Activated CD4-positive, alpha-beta T cell treated with anti-CD3 and anti-CD28 coated beads, Interleukin-2, amount 10 ng/mL, durations not matched to agents 7 days and 5 days (primary cell): ENCODE measurements at regions not wholly inside any gene's neighbourhood (a gene's known extent, or its start where the extent isn't known, plus 50 kb on each side); places are given as distances from the start of the nearest gene placed in this dataset.
A peak's percentile ranks its signal among the peaks of the same experiment; 100 is the strongest.

ENCODE experiments used
- CTCF ChIA-PET: fragments of 350-600 bp; sonication (Branson Sonifier 250); formaldehyde crosslinking; loops from one replicate; lab custom pipeline; 2021; ENCODE audit warnings: antibody characterized with exemption; lab: Charles Lee
- POLR2A ChIA-PET: fragments of 350-600 bp; sonication (Branson Sonifier 250); formaldehyde crosslinking; loops from one replicate; lab custom pipeline; 2021; ENCODE audit warnings: antibody characterized with exemption; lab: Charles Lee
- DNase-seq: peaks from one replicate; pipeline ENCODE4 v3.0.0-alpha.2; 2020
- H3K27ac Mint-ChIP-seq: one replicate; pipeline ENCODE4 v1.8.0; 2021; ENCODE audit warnings: mild to moderate bottlenecking, moderate library complexity, mixed read lengths
- H3K27me3 Mint-ChIP-seq: one replicate; pipeline ENCODE4 v1.8.0; 2021; ENCODE audit warnings: mixed read lengths
- H3K36me3 Mint-ChIP-seq: one replicate; pipeline ENCODE4 v1.8.0; 2021; ENCODE audit warnings: low read depth, mixed read lengths
- H3K4me1 Mint-ChIP-seq: one replicate; pipeline ENCODE4 v1.8.0; 2021; ENCODE audit warnings: mixed read lengths
- H3K4me3 Mint-ChIP-seq: one replicate; pipeline ENCODE4 v1.8.0; 2021; ENCODE audit warnings: mild to moderate bottlenecking, moderate library complexity, mixed read lengths
- H3K9me3 Mint-ChIP-seq: one replicate; pipeline ENCODE4 v1.8.0; 2021; ENCODE audit warnings: mixed read lengths

DNA sequence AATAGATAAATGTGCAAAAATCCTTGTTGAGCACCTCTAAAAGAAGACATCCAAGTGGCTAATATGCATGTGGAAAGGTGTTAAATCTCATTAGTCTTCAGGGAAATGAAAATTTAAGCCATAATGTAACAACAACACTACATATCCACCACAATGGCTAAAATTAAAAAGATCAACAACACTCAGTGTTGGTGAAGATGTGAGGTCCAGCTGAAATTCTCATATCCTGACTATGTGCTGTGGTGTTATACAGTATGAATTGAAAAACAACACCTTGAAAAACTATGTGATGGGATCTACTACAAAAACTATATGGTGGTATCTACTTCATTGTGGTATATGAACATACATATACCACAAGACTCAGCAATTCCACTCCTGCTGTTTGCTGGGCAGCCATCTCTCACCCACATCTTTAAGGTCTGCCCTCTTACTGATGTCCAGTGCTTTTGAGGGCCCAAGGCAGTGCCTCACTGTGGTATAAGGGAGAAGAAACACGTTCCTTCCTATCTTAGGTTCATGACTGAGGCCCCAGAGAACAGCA, 146.4 kb downstream of the CD83 start:
- CTCF ChIA-PET: no interaction called here

DNA sequence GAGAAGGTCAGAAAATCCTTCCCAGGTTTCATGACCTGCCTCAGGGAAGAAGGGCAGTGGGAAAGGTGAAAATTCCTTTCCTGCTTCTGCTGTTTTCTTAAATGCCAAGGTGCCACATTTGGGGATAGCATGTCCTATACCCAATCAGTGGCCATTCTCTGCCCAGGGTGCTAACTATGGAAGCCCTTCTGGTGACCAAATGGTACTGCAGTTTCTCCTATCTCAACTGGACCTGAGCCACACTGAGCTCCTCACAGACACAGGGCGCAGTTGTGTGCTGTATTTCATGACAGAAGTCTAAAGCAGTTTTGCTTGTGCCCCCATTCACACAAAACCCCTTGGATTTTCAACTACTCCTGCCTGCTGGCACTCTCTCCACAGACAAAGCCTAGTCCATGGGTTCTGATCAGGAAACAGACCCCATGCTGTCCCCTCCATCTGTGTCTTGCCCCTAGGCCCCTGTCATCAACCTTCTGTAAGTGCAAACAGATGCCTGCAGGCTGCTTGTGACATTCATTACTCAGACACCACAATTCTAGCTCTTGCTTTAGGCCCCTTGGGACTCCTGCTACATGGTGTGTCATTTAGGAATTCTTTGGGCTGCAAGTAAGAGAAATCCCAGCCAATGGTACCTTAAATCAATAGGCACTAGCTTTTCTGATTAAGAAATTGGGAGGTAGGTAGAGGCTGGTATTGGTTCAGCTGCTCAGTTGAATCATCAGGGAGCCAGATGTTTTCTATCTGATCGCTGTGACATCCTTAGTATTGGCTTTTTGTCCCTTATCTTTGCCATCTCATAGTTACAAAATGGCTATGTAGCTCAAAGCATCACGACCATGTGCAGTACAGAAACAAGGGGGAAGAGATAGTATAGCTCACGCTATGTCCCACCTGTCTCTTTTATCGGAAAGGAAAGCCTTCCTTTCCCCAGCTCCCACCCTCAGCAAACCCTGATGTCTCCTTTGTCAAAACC, 147.8 kb downstream of the CD83 start:
- H3K27me3 Mint-ChIP-seq: no peaks in the 10 kb centered on the region
- peaks cover 25% of the 10 kb centered on the region for H3K4me1 Mint-ChIP-seq
- CTCF ChIA-PET: interaction anchor here (0.7 to 1.2 kb wide), 2 partner anchors 9 to 83 kb away, joined by 3 read pairs; no protein-coding TSS in a partner anchor
- H3K4me3 Mint-ChIP-seq: no peak overlapping the region
- H3K27ac Mint-ChIP-seq: peak overlapping the region; percentile 57
- peaks cover 2% of the 10 kb centered on the region for H3K36me3 Mint-ChIP-seq
- peaks cover 13% of the 10 kb centered on the region for H3K9me3 Mint-ChIP-seq
- DNase-seq: no peak
- POLR2A ChIA-PET: no interaction called here

More for the DNA sequence above, 146.4 kb downstream of the CD83 start:
- Mint-ChIP-seq H3K27me3 (no peaks in the 10 kb centered on the region), H3K36me3 (peaks cover 2% of the 10 kb centered on the region), H3K9me3 (peaks cover 13% of the 10 kb centered on the region), H3K27ac (no peak overlapping the region), H3K4me1 (peaks cover 15% of the 10 kb centered on the region), H3K4me3 (no peak overlapping the region)
- POLR2A ChIA-PET: no interaction called here
- no peak for DNase-seq

DNA sequence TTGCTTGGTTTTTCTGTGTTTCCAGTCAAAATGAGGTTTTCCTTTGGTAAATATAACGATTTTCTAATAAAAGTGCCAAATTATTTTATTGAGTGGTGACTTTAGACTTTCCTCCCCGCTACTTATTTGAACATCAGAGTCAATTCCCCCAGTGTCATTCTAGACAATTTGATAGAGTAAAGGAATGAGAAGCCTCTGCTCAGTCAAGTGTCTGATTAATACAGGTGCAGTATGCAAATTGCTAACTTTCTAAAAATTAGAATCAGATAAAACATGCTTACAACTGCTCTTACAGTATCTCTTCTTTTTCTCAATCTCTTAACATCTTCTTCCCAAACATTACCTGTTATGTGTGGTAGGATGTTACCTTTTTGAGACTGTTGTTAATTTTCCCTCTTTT, 148.7 kb downstream of the CD83 start:
- H3K27me3 Mint-ChIP-seq: no peaks in the 10 kb centered on the region
- CTCF ChIA-PET: interaction anchor here (1.2 kb wide), 1 partner anchor 9 kb away, joined by 3 read pairs; no protein-coding TSS in a partner anchor
- DNase-seq: no peak
- POLR2A ChIA-PET: no interaction called here
- H3K4me1 Mint-ChIP-seq: peaks cover 34% of the 10 kb centered on the region
- no peak overlapping the region for H3K4me3 Mint-ChIP-seq
- no peak overlapping the region for H3K27ac Mint-ChIP-seq
- H3K36me3 Mint-ChIP-seq: peaks cover 4% of the 10 kb centered on the region
- peaks cover 13% of the 10 kb centered on the region for H3K9me3 Mint-ChIP-seq

DNA sequence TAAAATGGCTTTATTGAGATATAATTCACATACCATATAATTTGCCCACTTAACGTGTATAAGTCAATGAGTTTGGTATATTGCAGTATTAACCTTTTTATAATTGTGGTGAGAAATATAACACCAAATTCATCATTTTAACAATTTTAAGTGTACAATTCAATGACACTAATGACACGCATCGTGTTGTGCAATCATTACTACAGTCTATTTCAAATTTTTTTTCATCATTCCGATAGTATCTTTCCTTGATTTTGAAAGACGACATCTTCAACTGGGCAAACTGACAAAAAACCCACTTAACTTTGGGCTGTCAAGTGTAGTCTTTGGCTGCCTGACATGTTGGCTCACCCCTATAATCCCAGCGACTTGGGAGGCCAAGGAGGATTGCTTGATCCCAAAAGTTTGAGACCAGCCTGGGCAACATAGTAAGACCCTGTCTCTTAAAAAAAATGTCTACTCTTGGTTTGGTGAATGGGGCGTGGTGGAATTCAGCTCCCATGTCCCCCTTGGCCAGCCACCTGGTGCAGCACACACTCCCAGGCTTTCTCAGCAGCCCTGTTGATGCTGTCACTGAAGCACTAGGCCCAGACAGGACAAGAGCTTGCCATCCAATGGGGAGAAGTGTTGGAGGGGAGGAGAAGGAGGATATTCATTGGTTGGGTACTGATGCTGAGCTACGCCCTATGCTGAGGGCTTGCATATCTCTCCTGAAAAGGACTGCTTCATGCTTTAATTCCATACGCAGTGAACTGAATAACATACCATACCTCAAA, 150.5 kb downstream of the CD83 start:
- POLR2A ChIA-PET: no interaction called here
- CTCF ChIA-PET: interaction anchor here (1.5 kb wide), 1 partner anchor 15 kb away, joined by 3 read pairs; no protein-coding TSS in a partner anchor
- no peaks in the 10 kb centered on the region for H3K27me3 Mint-ChIP-seq

DNA sequence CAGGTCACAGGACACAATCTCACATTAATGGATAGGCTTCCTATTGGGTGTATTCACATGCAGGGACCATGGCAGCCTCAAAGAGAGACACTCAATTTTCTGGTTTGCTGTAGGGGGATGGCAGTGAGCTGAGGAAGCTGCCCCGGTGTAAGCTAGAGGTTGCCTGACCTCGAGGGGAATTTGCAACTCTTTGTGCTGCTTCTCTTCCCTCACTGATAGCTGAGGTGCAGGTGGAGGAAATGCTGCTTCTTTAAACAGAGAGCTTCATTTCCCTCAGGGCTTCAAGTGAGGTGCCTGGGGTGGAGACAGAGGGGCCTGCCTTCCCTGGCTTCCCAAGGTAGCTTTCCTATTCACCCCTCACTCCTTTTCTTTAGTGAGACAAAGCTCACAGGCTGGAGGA, 151.9 kb downstream of the CD83 start:
- peaks cover 18% of the 10 kb centered on the region for H3K9me3 Mint-ChIP-seq
- CTCF ChIA-PET: interaction anchor here (0.8 to 1.5 kb wide), 3 partner anchors 12 to 441 kb away, joined by 3 read pairs; no protein-coding TSS in a partner anchor
- no peak overlapping the region for H3K4me3 Mint-ChIP-seq
- no peak for DNase-seq
- no peaks in the 10 kb centered on the region for H3K27me3 Mint-ChIP-seq
- POLR2A ChIA-PET: interaction anchor here (0.6 kb wide), 1 partner anchor 17 kb away, joined by 3 read pairs; no protein-coding TSS in a partner anchor
- peaks cover 12% of the 10 kb centered on the region for H3K36me3 Mint-ChIP-seq
- peaks cover 50% of the 10 kb centered on the region for H3K4me1 Mint-ChIP-seq
- H3K27ac Mint-ChIP-seq: no peak overlapping the region

More for the DNA sequence above, 150.5 kb downstream of the CD83 start:
- H3K27ac Mint-ChIP-seq: no peak overlapping the region
- peaks cover 45% of the 10 kb centered on the region for H3K4me1 Mint-ChIP-seq
- H3K4me3 Mint-ChIP-seq: no peak overlapping the region
- peaks cover 19% of the 10 kb centered on the region for H3K9me3 Mint-ChIP-seq
- DNase-seq: no peak
- peaks cover 12% of the 10 kb centered on the region for H3K36me3 Mint-ChIP-seq

DNA sequence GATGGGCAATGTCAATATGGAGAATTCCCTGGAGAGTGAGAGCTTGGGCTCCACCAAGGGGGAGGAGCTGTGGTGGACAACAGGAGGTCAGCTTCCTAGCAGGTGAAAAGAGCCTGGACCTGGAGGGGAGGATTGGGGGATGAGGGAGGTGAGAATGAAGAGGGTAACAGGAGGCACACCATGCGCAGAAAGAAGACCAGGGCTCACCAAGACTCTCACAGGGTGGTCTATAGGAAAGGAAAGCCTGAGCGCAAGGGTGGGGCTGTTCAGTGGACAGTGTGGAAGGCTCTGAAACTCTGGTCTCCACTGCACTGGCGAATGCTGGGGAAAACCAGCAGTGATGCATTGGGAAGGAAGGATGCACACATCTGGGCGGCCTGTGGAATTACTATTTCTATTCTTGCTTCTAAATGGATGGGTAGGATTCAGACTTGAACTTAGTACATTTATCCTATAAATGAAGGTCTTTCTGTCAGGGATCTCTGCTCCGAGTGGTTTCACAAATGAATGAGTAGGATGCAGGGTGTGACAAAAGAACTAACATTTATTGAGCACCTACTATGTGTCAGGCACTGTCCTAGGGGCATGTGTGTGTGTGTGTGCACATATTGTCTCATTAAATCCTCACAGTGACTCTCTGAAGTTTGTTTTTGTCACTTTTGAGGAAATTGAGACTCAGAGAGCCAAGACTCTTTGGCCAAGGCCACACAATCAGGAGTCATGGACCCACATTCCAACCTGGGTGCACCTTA, 152.7 kb downstream of the CD83 start:
- POLR2A ChIA-PET: interaction anchor here (0.6 to 0.7 kb wide), 2 partner anchors 18 to 62 kb away, joined by 3 to 6 read pairs; no protein-coding TSS in a partner anchor

DNA sequence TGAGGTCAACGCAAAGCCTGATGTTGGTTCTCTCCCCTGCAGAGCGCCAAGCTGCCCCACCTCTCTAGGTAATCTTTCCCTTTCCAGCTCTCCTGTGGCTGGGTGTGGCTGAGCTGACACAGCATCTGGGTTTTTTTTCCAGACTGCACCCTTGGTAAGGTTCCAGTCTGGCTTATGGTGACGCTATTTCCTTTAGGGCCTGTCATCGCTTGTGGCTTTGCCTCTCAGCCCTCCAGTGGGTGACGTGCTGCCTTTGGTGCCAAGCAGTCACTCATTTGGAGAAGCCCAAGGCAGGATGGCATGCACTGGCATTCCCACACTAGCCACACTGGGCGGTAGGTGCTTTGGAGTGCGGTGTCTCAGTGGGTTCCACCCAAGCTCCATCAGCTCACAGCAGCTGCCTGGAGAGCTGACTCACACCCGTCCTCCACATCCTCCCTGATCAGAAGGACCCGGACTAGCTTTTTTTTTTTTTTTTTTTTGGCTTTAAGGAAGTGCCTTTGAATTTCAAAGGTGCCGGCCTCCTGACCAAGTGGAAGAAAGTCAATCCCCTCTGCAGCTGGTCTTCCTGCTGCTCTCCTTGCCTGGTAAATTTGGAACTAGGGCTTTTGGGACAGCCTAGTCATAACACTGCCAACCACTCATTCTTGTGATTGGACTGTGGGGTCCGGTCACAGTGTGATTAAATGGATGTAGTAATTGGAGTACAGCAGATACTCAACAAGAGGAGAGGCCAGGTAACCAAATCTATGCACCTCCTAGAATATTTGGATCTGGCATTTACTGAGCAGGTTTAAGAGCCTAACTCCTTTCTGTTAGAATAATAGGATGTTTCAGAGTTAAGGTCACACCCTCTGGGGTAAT, 153.6 kb downstream of the CD83 start:
- H3K27ac Mint-ChIP-seq: peak overlapping the region; percentile 84
- peak overlapping the region; percentile 12 for H3K4me3 Mint-ChIP-seq
- H3K36me3 Mint-ChIP-seq: peaks cover 15% of the 10 kb centered on the region
- CTCF ChIA-PET: interaction anchor here (0.7 to 1.8 kb wide), 3 partner anchors 10 to 439 kb away, joined by 3 to 4 read pairs (median 3); no protein-coding TSS in a partner anchor
- peaks cover 56% of the 10 kb centered on the region for H3K4me1 Mint-ChIP-seq
- POLR2A ChIA-PET: interaction anchor here (0.7 kb wide), 1 partner anchor 63 kb away, joined by 6 read pairs; no protein-coding TSS in a partner anchor
- peak; percentile 65 for DNase-seq
- H3K9me3 Mint-ChIP-seq: peaks cover 17% of the 10 kb centered on the region
- H3K27me3 Mint-ChIP-seq: no peaks in the 10 kb centered on the region

More for the DNA sequence above, 152.7 kb downstream of the CD83 start:
- Mint-ChIP-seq H3K4me3 (no peak overlapping the region), H3K27me3 (no peaks in the 10 kb centered on the region), H3K9me3 (peaks cover 17% of the 10 kb centered on the region), H3K4me1 (peaks cover 55% of the 10 kb centered on the region), H3K36me3 (peaks cover 15% of the 10 kb centered on the region), H3K27ac (peak overlapping the region; percentile 84)
- CTCF ChIA-PET: interaction anchor here (0.9 to 1.8 kb wide), 4 partner anchors 11 to 441 kb away, joined by 3 to 4 read pairs (median 3); no protein-coding TSS in a partner anchor
- DNase-seq: no peak

DNA sequence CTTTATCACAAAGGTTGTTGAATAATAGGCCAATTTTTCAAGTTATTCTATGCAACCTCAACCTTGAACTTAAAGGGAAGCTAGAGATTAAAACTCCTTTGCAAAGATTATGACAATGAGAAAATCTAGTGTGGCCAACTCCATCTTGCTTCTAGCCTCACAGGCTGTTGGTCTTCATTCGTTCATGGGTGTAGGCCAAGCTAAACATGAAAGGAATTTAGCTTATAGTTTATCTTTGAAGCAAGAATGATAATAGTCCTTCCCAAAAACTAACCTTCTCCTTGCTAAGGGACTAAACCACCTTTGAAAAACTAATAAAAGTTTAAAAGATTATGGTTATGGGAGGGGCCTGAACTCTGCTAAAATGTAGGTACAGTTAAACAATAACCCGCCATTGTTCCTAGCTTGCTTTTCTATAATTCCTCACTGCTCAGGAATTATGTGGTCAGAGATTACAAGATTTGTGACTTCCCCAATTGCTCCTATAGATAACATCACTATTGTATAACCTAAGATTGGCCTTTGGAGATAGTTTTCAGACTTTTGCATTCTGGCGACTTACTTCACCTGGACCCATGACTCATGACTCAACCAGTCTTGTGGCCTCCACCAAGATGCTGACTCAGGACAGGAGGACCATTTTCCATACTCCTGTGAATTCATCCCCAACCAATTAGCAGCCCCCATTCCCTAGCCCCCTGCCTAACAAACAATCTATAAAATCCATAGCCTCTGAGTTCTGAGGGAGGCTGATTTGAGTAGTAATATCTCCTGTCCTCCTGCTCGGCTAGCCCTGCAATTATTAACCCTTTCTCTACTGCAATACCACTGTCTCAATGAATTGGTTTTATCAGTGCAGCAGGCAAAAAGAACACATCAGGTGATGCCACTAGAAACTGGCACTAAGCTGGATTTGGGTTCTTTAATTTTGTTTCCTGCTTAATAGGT, 154.5 kb downstream of the CD83 start:
- H3K27ac Mint-ChIP-seq: peak overlapping the region; percentile 84
- peaks cover 15% of the 10 kb centered on the region for H3K36me3 Mint-ChIP-seq
- no peak overlapping the region for H3K4me3 Mint-ChIP-seq
- ChIA-PET POLR2A (no interaction called here), CTCF (interaction anchor here (1.8 kb wide), 1 partner anchor 62 kb away, joined by 4 read pairs; no protein-coding TSS in a partner anchor)
- no peak for DNase-seq
- H3K27me3 Mint-ChIP-seq: no peaks in the 10 kb centered on the region
- peaks cover 17% of the 10 kb centered on the region for H3K9me3 Mint-ChIP-seq
- H3K4me1 Mint-ChIP-seq: peaks cover 60% of the 10 kb centered on the region

DNA sequence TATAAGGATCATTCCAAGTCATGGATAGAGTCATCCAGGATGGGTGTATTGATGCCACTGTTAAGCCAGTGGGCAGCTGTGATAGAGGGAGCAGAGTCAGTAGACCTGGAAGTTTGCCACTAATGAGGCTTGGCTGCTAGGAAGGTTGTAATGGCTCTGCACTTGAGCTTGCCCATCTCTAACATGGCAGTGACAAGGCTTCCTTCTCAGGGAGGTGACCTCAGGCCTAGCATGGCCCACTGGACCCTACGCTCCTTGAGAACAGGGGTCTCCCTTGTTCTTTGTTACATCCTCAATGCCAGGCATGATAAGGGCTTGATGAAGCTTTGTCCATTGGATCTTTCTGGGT, 155.1 kb downstream of the CD83 start:
- CTCF ChIA-PET: no interaction called here
- no peak overlapping the region for H3K4me3 Mint-ChIP-seq
- H3K27ac Mint-ChIP-seq: no peak overlapping the region

DNA sequence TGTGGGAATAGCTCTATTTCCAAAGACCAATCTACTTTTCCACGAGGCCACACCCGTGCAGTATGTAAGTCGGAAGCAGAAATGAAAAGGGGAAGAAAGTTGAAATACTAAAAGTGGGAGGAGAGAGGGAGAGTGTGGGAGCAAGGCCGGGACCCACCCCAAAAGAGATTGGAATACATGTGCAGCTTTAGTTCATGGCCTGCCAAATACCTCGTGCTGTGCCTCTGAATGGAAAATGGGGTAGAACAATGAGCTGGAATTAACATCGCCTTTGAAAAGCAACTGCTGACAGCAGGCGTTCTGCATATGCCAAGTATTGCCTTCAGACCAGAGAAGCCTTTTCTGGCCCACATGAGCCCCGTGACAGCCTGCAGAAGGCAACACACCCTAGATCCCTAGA, 155.6 kb downstream of the CD83 start:
- CTCF ChIA-PET: no interaction called here
- Mint-ChIP-seq H3K4me1 (peaks cover 72% of the 10 kb centered on the region), H3K36me3 (peaks cover 15% of the 10 kb centered on the region), H3K27me3 (no peaks in the 10 kb centered on the region), H3K9me3 (peaks cover 17% of the 10 kb centered on the region), H3K4me3 (no peak overlapping the region), H3K27ac (no peak overlapping the region)
- no peak for DNase-seq
- POLR2A ChIA-PET: no interaction called here

More for the DNA sequence above, 155.1 kb downstream of the CD83 start:
- Mint-ChIP-seq H3K9me3 (peaks cover 17% of the 10 kb centered on the region), H3K27me3 (no peaks in the 10 kb centered on the region), H3K36me3 (peaks cover 15% of the 10 kb centered on the region), H3K4me1 (peaks cover 67% of the 10 kb centered on the region)
- POLR2A ChIA-PET: no interaction called here
- no peak for DNase-seq
